GM18498 (cell line): ENCODE measurements at regions not wholly inside any gene's neighbourhood (a gene's known extent, or its start where the extent isn't known, plus 50 kb on each side); places are given as distances from the start of the nearest gene placed in this dataset.
A peak's percentile ranks its signal among the peaks of the same experiment; 100 is the strongest.
"Not testable (repeated sequence)": the region's sequence is repeated elsewhere in the genome, so short reads cannot be mapped to it uniquely, and the experiment has no call there.

Experiments
- ATAC-seq: cut with Tn5 transposase; IDR thresholded peaks from one replicate; pipeline ENCODE4 v1.9.1; 2021; ENCODE audit warnings: mild to moderate bottlenecking, moderate library complexity; ENCODE audit not compliant: unreplicated experiment

- no peak for ATAC-seq
These were observed 85.5 kb downstream of the PRR15 start for GRCh38 chr7:29649028-29649716.

GRCh38 chr7:29649876-29650275, 86.2 kb downstream of the PRR15 start:
- no peak for ATAC-seq

- ATAC-seq, result no peak
These were observed 87.8 kb downstream of the PRR15 start for GRCh38 chr7:29651477-29651876.

GRCh38 chr7:29652556-29652955, 88.9 kb downstream of the PRR15 start:
- no peak for ATAC-seq

DNA sequence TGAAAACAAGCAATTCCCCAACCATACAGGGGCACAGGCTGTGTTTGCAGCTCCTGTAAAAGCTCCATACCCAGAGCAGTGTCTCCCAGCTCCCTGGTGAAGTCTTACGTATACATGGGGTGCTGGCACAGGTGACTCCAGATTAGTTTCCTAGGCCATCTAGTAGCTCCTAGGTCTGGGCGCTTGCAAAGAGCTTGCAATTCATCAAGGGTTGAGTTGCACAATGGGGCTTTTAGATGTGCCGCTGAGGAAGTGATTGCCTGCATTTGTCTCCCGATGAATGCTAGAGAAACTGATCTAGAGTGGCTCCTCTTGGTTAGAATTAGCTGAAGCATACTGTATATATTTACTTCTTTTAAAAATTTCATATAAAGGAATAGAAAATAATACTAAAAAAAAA, 90.7 kb downstream of the PRR15 start:
- not testable (repeated sequence) for ATAC-seq

GRCh38 chr7:29657288-29657687, 93.7 kb downstream of the PRR15 start:
- no peak for ATAC-seq

GRCh38 chr7:29657856-29658255, 94.2 kb downstream of the PRR15 start:
- no peak for ATAC-seq

GRCh38 chr7:29659213-29659612, 95.6 kb downstream of the PRR15 start:
- not testable (repeated sequence) for ATAC-seq

DNA sequence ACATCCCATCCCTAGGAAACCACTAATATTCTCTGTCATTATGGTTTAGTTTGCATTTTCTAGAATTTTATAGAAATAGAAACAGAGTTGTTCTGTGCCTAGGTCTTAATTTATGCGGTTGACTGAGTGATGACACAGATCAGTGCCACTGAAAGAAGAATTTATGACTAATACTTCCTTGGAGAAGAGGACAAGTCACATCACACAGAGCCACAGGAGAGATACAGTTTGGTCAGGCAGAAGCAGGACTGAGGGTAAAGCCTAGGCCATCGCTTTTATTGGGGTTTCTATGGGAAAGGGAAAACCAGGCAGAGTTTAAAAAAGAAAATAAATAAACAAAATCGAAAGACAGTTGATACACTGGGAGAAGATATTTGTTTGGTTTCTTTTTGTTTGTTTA, 99.3 kb downstream of the PRR15 start:
- not testable (repeated sequence) for ATAC-seq

DNA sequence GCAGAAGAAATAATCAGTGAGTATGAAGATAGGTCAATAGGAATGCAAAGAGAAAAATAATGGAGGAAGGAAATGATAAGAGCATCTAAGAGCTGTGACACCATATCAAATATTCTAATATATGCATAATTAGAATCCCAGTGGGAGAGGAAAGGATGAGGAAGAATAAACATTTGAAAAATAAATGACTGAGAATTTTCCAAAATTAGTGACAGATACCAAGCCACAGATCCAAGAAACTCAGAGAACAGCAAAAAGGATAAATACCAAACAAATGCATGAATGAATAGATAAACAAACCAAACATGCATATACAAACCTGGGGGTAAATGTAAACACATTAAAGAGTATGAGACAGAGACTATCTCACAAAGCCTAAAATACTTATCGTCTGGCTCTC, 101.4 kb downstream of the PRR15 start:
- ATAC-seq, result not testable (repeated sequence)

- ATAC-seq, result not testable (repeated sequence)
These were observed 103.5 kb downstream of the PRR15 start for GRCh38 chr7:29667096-29667669.

GRCh38 chr7:29671286-29671685, 107.7 kb downstream of the PRR15 start:
- ATAC-seq, result not testable (repeated sequence)

DNA sequence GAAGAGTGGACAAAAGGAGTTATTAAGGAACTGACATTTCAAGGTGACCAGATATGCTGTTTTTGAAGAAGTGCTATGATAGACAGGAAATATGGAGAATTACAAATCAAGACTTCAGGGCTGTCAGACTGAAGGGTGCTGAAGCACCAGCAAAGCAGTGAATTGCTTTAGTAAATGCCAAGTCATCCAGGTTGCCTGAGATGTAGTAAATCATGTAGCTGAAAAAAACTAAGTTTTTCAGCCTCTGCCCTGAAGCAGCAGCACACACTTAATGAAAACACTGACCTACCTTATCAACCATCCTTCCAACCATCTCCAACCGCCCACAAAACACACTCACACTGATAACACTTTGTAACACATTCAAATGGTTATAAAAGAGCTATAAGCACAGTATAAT, 110.0 kb downstream of the PRR15 start:
- ATAC-seq, result not testable (repeated sequence)

- ATAC-seq, result not testable (repeated sequence)
These were observed 111.0 kb downstream of the PRR15 start for GRCh38 chr7:29674626-29675025.

DNA sequence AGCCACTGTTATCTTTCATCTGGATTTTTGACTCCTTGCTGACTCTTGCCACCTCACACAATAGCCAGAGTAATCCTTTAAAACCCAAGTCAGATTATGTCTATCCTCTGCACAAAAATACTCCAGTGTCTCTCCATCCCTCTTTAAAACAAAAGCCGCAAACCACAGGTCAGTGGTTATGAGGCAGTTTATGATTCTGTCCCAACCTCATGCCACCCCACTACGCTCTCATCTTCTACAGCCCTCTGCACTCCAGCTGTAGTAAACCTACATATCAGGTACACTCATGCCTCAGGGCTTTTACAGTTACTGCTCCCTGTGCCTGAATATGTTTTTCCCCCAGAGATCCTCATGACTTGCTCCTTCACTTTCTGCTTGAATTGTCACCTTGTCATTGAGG, 113.6 kb downstream of the PRR15 start:
- ATAC-seq, result not testable (repeated sequence)

GRCh38 chr7:29679963-29680362, 116.3 kb downstream of the PRR15 start:
- not testable (repeated sequence) for ATAC-seq

GRCh38 chr7:29680601-29681000, 117.0 kb downstream of the PRR15 start:
- ATAC-seq, result not testable (repeated sequence)

DNA sequence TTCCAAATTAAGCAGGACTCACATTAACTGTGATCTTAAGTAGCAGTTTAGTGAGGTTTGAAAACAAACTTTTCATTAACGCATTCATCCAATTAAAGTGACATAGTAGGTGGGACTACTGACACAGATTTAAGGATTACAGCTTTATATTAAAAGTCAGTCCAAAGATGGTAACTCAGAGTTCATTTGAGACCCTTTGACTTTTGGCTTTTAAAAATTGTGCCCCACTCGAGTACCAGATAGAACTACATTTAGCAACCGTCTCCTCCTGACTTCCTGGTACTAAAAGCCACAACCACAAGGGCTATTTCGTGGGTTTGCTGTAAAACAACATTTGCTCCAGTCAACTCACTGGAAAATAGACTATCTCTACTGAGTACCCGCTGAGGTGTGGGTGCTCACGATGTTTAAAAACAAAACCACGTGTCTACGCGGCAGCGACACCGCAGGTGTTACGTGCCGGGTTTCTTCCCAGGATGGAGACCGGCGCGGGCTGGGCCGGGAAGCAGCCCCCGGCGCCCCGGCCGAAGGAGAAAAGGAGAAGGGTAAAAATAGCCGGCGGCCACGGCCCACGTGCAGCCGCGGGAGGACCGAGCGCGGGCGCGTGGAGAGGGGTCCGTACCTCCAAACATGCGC, 120.6 kb downstream of the PRR15 start:
- ATAC-seq, result peak; percentile 46

DNA sequence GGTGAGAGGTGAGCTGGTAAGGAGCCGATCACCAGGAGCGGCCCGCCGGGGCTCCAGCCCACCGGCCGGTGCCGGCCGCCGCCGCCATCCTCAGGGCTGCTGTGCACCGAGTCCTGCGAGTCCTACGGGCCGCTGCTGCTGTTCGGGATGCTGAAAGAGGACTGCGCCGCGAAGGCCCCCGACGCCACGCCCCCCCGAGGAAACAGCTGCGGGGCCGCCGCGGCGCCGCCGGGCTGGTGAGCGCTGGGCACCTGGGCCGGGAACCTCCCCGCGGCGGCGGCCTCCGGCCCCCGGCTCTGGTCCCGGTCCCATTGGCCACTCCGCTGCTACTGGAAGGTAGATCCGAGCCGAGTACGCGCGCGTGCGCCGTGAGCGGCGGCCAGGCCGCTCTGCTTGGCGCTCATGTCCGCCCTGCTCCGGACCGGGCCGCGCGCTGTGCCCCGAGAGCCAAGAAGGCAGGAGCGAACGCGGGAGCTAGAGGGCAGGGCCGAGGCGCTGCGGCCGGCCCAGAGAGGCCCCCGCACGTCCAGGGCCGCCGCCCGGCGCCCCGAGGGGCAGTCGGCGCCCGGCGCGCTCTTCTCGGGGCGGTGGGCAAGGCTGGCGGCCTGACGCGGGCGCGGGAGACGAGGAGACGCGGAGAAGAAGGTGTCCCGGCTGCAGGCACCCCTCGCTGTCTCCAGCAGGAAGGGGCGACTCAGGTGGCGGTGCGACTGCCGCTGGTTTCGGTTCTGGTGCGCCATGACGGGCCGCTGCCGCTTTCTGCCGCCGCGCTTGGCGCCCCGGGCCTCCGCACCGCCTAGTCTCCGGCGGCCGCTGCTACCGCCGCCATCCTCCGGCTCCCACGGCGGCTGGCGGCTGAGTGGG, 121.3 kb upstream of the WIPF3 start:
- ATAC-seq, result peak; percentile 74

DNA sequence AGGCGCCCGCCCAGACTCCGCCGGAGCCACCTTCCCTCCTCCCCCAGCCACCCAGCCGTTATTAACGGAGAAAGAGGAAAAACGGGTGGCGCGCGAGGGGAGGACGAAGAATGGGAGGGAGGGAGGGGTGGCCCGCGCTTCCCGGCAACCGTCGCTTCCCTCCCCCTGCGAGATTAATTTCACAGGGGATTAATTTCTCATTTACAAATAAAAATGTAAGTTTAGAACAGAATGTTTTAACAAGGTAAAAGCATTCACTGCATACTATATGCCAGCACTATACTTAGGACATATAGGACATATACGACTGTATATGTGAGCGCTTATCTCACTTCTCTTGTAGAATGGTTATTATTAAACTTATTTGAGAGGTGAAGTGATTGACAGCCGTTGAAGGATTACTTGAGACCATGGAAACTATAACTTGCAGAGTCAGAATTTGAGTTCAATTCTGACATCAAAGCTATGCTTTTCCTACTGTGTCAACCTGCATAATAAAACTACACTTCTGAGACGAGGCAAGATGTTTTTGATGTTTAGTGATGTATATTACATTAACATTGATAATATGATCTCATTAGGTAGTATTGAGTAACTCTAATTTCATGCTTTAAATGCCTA, 120.5 kb upstream of the WIPF3 start:
- peak; percentile 14 for ATAC-seq

- ATAC-seq, result not testable (repeated sequence)
These were observed 115.8 kb upstream of the WIPF3 start for GRCh38 chr7:29690510-29690909.
